A673 (cell line): ENCODE measurements at regions not wholly inside any gene's neighbourhood (a gene's known extent, or its start where the extent isn't known, plus 50 kb on each side); places are given as distances from the start of the nearest gene placed in this dataset.

ENCODE experiments used
- BruUV-seq: library from RNA; stranded (reverse); fragments of 400-500 nt; replicated peaks from 2 replicates; lab custom pipeline; 2021; lab: Mats Ljungman, UMichigan
- CTCF ChIA-PET: fragments of 300-600 bp; sonication (Branson Sonifier 250); formaldehyde crosslinking; loops from one replicate; lab custom pipeline; 2022; ENCODE audit warnings: antibody characterized with exemption; lab: Charles Lee
- POLR2A ChIA-PET: fragments of 300-600 bp; sonication (Branson Sonifier 250); formaldehyde crosslinking; loops from one replicate; lab custom pipeline; 2022; ENCODE audit warnings: antibody characterized with exemption; ENCODE audit not compliant: low non-redundant PET; lab: Charles Lee
- DNase-seq: peaks from one replicate; pipeline ENCODE4 v3.0.0-alpha.2; 2015; ENCODE audit warnings: low spot score
- H3K27ac ChIP-seq: fragments of 200-600 bp; sonication (generic); 2 replicates; pipeline ENCODE4 v1.5.1; 2016; ENCODE audit warnings: mixed run types, low read depth, mild to moderate bottlenecking, mixed read lengths, antibody characterized with exemption, low read length; ENCODE audit not compliant: poor library complexity, severe bottlenecking
- H3K27me3 ChIP-seq: fragments of 200-600 bp; sonication (generic); replicated peaks from 2 replicates; pipeline ENCODE4 v1.6.1; 2017; ENCODE audit warnings: mixed run types, low read depth, mild to moderate bottlenecking, mixed read lengths, antibody characterized with exemption, low read length; ENCODE audit not compliant: insufficient read depth, poor library complexity
- H3K36me3 ChIP-seq: fragments of 200-600 bp; sonication (generic); 2 replicates; pipeline ENCODE4 v1.6.1; 2016; ENCODE audit warnings: mixed run types, mild to moderate bottlenecking, mixed read lengths, antibody characterized with exemption, low read length; ENCODE audit not compliant: insufficient read depth, poor library complexity, severe bottlenecking
- H3K4me1 ChIP-seq: fragments of 200-600 bp; sonication (generic); 2 replicates; pipeline ENCODE4 v1.6.1; 2017; ENCODE audit warnings: mixed run types, mild to moderate bottlenecking, mixed read lengths, antibody characterized with exemption, low read length; ENCODE audit not compliant: insufficient read depth, poor library complexity, severe bottlenecking
- H3K4me3 ChIP-seq: fragments of 200-600 bp; sonication (generic); 2 replicates; pipeline ENCODE4 v1.5.1; 2016; ENCODE audit warnings: low read depth, mixed run types, mild to moderate bottlenecking, mixed read lengths, low read length; ENCODE audit not compliant: poor library complexity, severe bottlenecking
- H3K9me3 ChIP-seq: fragments of 200-600 bp; sonication (generic); 2 replicates; pipeline ENCODE4 v1.6.1; 2016; ENCODE audit warnings: mixed run types, low read depth, mild to moderate bottlenecking, mixed read lengths, antibody characterized with exemption, low read length; ENCODE audit not compliant: poor library complexity, severe bottlenecking
- CTCF ChIP-seq: fragments of 300-800, 200-600 bp; sonication (generic); conservative IDR thresholded peaks from 2 replicates; pipeline ENCODE4 v1.5.1; 2017; ENCODE audit warnings: low read depth, mild to moderate bottlenecking, antibody characterized with exemption, low read length, moderate library complexity, mixed read lengths
- EZH2 ChIP-seq: fragments of 200-600 bp; sonication (generic); IDR thresholded peaks from 2 replicates; pipeline ENCODE4 v1.6.1; 2017; ENCODE audit warnings: borderline replicate concordance, low read depth, mild to moderate bottlenecking, mixed read lengths, antibody characterized with exemption, low read length; ENCODE audit not compliant: poor library complexity, severe bottlenecking
- intact Hi-C: fragments of 100-400 bp; cut with micrococcal nuclease; formaldehyde crosslinking; loops from one replicate; pipeline ENCODE4 v1.10.0; 2022; ENCODE audit not compliant: unreplicated experiment

- ChIA-PET CTCF (no interaction called here), POLR2A (interaction anchor here (0.5 to 0.6 kb wide), 2 partner anchors 239 to 1240 kb away, joined by 3 to 7 read pairs; no protein-coding TSS in a partner anchor)
- TF ChIP-seq EZH2 (no peak), CTCF (no peak)
- no peaks in the 10 kb centered on the region for H3K27me3 ChIP-seq
- no peak for DNase-seq
- peaks cover 5% of the 10 kb centered on the region for H3K4me1 ChIP-seq
- no peaks in the 10 kb centered on the region for H3K36me3 ChIP-seq
- H3K4me3 ChIP-seq = no peak overlapping the region
- intact Hi-C loops = loop anchor here (10.0 kb wide), 1 partner anchor 1408 kb away; no protein-coding TSS in a partner anchor
- H3K27ac ChIP-seq = no peak overlapping the region
- no TSS peak for BruUV-seq
- no peaks in the 10 kb centered on the region for H3K9me3 ChIP-seq
Observed at GRCh38 chr6:14216946-14217684, 99.5 kb downstream of the CD83 start.

- Histone ChIP-seq H3K9me3 (no peaks in the 10 kb centered on the region), H3K27me3 (no peaks in the 10 kb centered on the region), H3K4me1 (no peaks in the 10 kb centered on the region), H3K4me3 (no peak overlapping the region), H3K36me3 (no peaks in the 10 kb centered on the region), H3K27ac (no peak overlapping the region)
- POLR2A ChIA-PET = interaction anchor here (0.5 to 0.6 kb wide), 2 partner anchors 238 to 1239 kb away, joined by 3 to 7 read pairs; no protein-coding TSS in a partner anchor
- CTCF ChIA-PET = no interaction called here
- no peak for DNase-seq
- TF ChIP-seq CTCF = no peak
- TF ChIP-seq EZH2 = no peak
- no TSS peak for BruUV-seq
- intact Hi-C loops = loop anchor here (10.0 kb wide), 1 partner anchor 1407 kb away; no protein-coding TSS in a partner anchor
Observed at GRCh38 chr6:14217728-14218518, 100.4 kb downstream of the CD83 start.

- Histone ChIP-seq H3K36me3 (no peaks in the 10 kb centered on the region), H3K9me3 (no peaks in the 10 kb centered on the region), H3K27ac (no peak overlapping the region), H3K27me3 (no peaks in the 10 kb centered on the region), H3K4me3 (no peak overlapping the region), H3K4me1 (peaks cover 2% of the 10 kb centered on the region)
- BruUV-seq = no TSS peak
- intact Hi-C loops = loop anchor here (10.0 kb wide), 1 partner anchor 1406 kb away; no protein-coding TSS in a partner anchor
- CTCF ChIA-PET = no interaction called here
- no peak for DNase-seq
- TF ChIP-seq EZH2 (no peak), CTCF (no peak)
- POLR2A ChIA-PET = no interaction called here
Observed at GRCh38 chr6:14218519-14218800, 100.9 kb downstream of the CD83 start.
